ENCODE measurements at regions not wholly inside any gene's neighbourhood (a gene's known extent, or its start where the extent isn't known, plus 50 kb on each side); places are given as distances from the start of the nearest gene placed in this dataset.
A peak's percentile ranks its signal among the peaks of the same experiment; 100 is the strongest.

DNA sequence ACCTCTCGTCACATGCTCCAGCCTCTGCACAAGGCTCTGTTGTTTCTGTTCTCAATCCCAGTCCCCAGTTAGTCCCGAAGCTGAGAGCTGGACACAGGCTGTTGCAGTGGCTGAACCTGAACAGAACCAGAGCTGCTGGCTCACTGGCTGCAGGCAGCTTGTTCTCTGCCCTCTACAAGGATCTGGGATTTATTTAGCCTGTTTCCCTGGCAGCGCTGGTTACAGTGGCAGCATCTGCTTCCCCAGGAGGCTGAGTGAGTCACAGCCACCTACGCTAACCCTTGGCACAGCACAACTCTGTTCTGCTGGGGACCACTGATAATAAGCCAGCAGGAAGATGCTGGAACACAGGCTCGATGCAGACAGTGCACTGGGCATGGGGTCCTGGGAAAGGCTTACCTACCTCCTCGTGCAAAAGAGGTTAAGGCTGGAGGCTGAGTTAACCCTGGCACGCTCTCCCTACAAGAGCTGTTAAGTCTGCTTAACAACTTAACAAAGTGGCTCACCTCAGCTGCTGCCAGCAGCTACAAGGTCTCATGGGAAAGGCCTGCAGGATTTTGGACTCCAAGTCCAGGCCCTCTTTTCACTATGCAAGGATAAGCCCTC, 299.6 kb downstream of the PCNX1 start:
- Histone ChIP-seq H3K36me3 (replicated peaks in 1 of 2; ENCODE audit: insufficient read depth in 1 of 2, low read depth in 2 of 2) (no peaks in the 10 kb centered on the region), H3K27ac (peak overlapping the region in 2 of 4 donors; percentile 19 to 65), H3K9me3 (no peaks in the 10 kb centered on the region), H3K27me3 (no peaks in the 10 kb centered on the region), H3K4me3 (no peak overlapping the region), H3K4me1 (peaks cover 9% of the 10 kb centered on the region)
- peak; percentile 79 for ATAC-seq
- TF ChIP-seq CTCF (IDR thresholded peaks at IDR 0.05) (no peak), POLR2A (IDR thresholded peaks at IDR 0.05) (no peak)
- WGBS, 2 donors, result 31 to 58% methylated on average over 6 to 7 of the region's 7 CpGs
- peak; percentile 30 to 64 (median 42) for DNase-seq
- intact Hi-C loops (cut with DNase I), result no loop called here

DNA sequence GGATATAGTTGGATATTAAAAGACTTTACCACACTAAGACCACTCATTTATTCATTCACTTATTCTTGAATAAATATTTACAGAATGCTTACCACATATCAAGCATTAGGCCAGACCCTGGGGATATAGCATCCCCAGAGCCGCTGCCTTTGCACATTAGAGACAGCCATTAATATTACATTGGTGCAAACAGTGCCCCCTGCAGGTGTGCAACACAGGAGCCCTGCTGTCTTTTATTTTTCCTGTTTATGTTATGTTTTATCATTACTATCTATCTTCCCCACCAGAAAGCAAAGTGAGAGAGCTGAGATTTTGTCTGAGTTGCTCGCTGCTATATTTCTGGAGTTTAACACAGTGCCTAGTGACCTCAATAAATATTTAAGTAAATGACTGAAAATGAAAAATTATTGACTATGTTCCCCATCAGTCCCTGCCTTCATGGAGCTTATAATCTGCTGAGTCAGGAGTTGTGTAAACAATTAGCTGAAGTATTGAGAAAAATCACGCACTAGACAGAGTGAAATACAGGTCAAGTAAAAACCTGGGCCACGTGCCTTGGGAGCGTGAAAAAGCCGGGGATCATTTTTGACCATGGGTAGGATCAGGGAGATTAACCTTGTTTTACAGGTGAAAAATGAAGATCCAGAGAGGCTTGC, 301.6 kb downstream of the PCNX1 start:
- H3K36me3 ChIP-seq (replicated peaks in 1 of 2; ENCODE audit: insufficient read depth in 1 of 2, low read depth in 2 of 2), result no peaks in the 10 kb centered on the region
- intact Hi-C loops (cut with DNase I), result no loop called here
- H3K4me3 ChIP-seq, result no peak overlapping the region
- H3K27me3 ChIP-seq, result no peaks in the 10 kb centered on the region
- 94 to 97% methylated on average over 6 of the region's 6 CpGs for WGBS, 2 donors
- TF ChIP-seq POLR2A (IDR thresholded peaks at IDR 0.05) (no peak), CTCF (IDR thresholded peaks at IDR 0.05) (no peak)
- no peak overlapping the region for H3K27ac ChIP-seq
- peaks cover 12% of the 10 kb centered on the region for H3K4me1 ChIP-seq
- H3K9me3 ChIP-seq, result no peaks in the 10 kb centered on the region
- no peak for DNase-seq
- no peak for ATAC-seq

DNA sequence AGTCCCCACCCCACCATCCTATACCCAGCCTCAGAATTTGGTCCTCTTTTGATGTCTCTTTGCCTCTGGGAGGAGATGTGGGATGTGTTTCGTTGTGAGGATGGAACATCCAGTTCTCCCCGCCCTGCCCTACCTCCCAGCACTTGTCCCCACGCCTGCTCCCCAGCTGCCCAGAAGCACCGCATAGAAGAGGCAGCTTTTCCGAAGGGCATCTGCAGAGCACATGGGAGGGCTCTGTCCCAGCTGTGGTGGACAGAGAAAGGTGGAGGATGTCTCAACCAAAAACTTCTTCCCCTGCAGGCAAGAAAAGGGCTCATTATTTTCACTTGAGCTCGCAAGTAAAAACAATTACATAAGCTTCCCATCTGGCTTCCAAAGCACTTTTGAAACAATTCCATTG, 302.6 kb downstream of the PCNX1 start:
- Histone ChIP-seq H3K4me3 (no peak overlapping the region), H3K27ac (no peak overlapping the region), H3K9me3 (no peaks in the 10 kb centered on the region), H3K4me1 (peaks cover 16% of the 10 kb centered on the region), H3K36me3 (replicated peaks in 1 of 2; ENCODE audit: insufficient read depth in 1 of 2, low read depth in 2 of 2) (no peaks in the 10 kb centered on the region), H3K27me3 (no peaks in the 10 kb centered on the region)
- no peak for ATAC-seq
- DNase-seq, result no peak
- WGBS, 2 donors, result 73 to 83% methylated on average over 6 of the region's 6 CpGs
- TF ChIP-seq CTCF (IDR thresholded peaks at IDR 0.05) (no peak), POLR2A (IDR thresholded peaks at IDR 0.05) (no peak)
- intact Hi-C loops (cut with DNase I), result no loop called here

- DNase-seq, result no peak
- H3K27me3 ChIP-seq, result no peaks in the 10 kb centered on the region
- ATAC-seq, result no peak
- 80 to 84% methylated on average over 5 of the region's 5 CpGs for WGBS, 2 donors
- no peak overlapping the region for H3K4me3 ChIP-seq
- peaks cover 14% of the 10 kb centered on the region for H3K4me1 ChIP-seq
- no peak overlapping the region for H3K27ac ChIP-seq
- intact Hi-C loops (cut with DNase I), result no loop called here
- no peak for TF ChIP-seq CTCF (IDR thresholded peaks at IDR 0.05)
- TF ChIP-seq POLR2A (IDR thresholded peaks at IDR 0.05), result no peak
- no peaks in the 10 kb centered on the region for H3K9me3 ChIP-seq
- no peaks in the 10 kb centered on the region for H3K36me3 ChIP-seq (replicated peaks in 1 of 2; ENCODE audit: insufficient read depth in 1 of 2, low read depth in 2 of 2)
Measured at GRCh38 chr14:71212093-71212492, 304.8 kb downstream of the PCNX1 start.

GRCh38 chr14:71212683-71213107, 305.4 kb downstream of the PCNX1 start:
- ATAC-seq, result no peak

More at GRCh38 chr14:71212683-71213107, 305.4 kb downstream of the PCNX1 start:
- peaks cover 12% of the 10 kb centered on the region for H3K4me1 ChIP-seq
- WGBS, 2 donors, result 69 to 78% methylated on average over 10 of the region's 10 CpGs
- no peaks in the 10 kb centered on the region for H3K36me3 ChIP-seq (replicated peaks in 1 of 2; ENCODE audit: insufficient read depth in 1 of 2, low read depth in 2 of 2)
- no peaks in the 10 kb centered on the region for H3K9me3 ChIP-seq
- H3K27me3 ChIP-seq, result no peaks in the 10 kb centered on the region
- no peak for TF ChIP-seq POLR2A (IDR thresholded peaks at IDR 0.05)
- TF ChIP-seq CTCF (IDR thresholded peaks at IDR 0.05), result no peak
- H3K4me3 ChIP-seq, result no peak overlapping the region
- H3K27ac ChIP-seq, result no peak overlapping the region
- intact Hi-C loops (cut with DNase I), result no loop called here
- no peak for DNase-seq

Data from body of pancreas (tissue), 4 donors.